COLO829 (cell line): ENCODE measurements at regions not wholly inside any gene's neighbourhood (a gene's known extent, or its start where the extent isn't known, plus 50 kb on each side); places are given as distances from the start of the nearest gene placed in this dataset.

ENCODE experiments used
- DNase-seq: peaks from one replicate; pipeline ENCODE4 v3.0.0; 2012; ENCODE audit warnings: low spot score

GRCh38 chr1:88145752-88146151 lies 538.3 kb upstream of the PKN2 start:
- no peak for DNase-seq

DNA sequence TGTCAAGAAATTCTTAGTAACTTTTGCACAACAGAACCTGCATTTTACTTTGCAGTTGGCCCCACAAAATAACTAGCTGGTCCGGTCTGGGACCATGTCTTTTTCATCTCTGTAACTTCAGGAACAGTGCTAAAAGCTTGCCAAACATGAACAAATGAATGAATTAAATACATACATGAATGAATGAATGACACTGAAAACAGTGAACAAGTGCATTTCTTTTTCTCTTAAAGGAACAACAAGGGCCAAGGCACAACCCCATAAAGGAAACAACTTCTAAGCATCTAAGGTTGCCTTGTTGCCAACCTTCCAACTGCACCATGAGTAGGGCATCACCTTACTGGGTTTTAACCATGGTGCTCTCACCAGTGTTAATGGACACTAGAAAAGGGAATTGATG lies 534.4 kb upstream of the PKN2 start:
- no peak for DNase-seq

DNA sequence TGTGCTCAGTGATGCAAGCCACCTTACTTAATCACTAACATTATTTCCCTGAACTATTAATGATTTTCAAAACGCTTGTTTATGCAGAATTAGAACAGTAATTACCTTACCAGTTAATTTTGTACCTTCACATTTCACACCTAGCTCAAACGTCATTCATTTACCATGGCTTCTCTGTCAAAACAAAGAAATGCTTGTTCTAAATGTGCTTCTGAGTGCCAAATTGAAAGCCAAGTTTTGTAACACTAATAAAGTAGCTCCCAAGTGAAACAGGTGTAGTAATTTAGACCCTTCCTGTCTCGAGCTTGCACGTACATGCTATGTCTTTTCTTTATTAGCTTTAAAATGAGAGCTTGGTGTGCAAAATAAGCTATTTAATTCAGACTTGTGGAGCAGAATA lies 533.7 kb upstream of the PKN2 start:
- DNase-seq: no peak

GRCh38 chr1:88163187-88163586 lies 520.9 kb upstream of the PKN2 start:
- DNase-seq: no peak

GRCh38 chr1:88168126-88168525 lies 515.9 kb upstream of the PKN2 start:
- DNase-seq: no peak

DNA sequence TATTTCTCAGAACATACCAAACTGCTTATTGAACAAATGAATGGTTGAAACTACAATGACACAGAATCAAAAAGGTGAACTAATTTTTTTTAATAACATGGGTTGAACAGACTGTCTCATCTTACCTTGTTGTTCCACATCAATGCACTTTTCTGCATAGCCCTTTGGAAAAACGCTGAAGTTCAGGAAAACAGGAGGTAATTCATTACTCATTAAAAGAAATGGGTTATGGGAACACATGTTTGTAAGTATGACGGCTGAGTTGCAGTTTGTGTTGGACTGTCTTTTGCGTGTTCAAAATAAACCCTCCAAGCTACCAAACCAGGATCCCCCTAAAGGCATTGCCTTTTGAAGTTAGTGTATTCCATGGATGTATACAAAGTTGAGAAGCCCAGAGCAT lies 514.9 kb upstream of the PKN2 start:
- DNase-seq: no peak

DNA sequence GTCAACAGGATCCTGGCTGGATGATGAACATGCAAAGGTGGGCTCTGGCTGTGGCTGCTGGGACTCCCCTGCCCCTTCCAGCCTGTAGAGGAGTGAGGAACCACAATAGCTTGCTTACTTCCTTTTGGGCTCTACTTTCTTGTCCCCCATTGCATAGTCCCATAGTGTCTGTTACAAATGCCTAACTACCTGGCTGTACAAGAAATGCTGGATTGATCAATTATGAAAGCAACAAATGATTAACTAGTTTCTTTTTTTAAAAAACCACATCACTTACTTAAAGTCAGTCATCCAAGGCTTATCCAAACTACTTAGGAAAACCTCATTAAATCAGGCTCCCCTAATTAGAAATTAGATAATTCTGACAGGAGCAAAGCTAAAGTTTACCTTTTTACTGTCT lies 514.1 kb upstream of the PKN2 start:
- DNase-seq: no peak

- DNase-seq: no peak
These were observed 508.9 kb upstream of the PKN2 start for GRCh38 chr1:88175120-88175630.

GRCh38 chr1:88175631-88176226 lies 508.3 kb upstream of the PKN2 start:
- DNase-seq: no peak

DNA sequence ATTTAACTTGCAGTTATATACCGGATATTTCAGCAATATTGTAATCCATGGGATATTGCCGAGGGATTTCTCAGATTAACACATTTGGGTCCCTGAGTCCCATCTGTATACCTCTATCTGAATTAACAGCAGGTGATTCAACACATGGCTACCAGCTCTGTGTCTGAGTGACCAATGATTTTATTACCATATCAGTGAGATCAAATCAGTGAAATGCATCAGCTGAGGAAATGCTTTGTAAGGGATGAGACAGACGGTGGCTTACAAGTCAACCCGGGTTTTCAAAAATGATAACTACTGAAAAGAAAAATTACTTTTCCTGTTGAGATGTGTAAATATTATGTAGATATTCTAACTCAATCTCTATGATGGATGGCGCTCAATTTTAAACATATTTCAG lies 504.1 kb upstream of the PKN2 start:
- no peak for DNase-seq

GRCh38 chr1:88180449-88181108 lies 503.5 kb upstream of the PKN2 start:
- DNase-seq: peak; percentile 15

DNA sequence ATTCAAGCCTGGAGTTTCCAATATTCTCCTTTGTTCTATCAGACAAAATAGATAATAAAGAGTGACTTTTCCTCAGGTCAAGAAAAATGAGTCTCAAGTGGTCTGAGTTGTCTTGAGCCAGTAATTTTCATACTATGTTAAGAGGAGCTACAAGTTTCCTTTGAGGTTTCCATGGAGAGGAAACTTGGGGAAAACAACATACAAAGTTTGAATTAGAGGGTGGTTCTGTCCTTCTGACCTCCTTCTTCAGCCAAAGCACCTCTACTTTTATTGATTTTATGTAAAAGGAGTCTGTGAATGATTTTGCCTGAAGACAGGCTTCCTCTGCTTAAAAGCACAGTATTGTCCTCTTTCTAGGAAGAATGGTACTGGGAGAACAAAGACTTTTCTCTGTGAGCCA lies 497.2 kb upstream of the PKN2 start:
- DNase-seq: peak; percentile 4

DNA sequence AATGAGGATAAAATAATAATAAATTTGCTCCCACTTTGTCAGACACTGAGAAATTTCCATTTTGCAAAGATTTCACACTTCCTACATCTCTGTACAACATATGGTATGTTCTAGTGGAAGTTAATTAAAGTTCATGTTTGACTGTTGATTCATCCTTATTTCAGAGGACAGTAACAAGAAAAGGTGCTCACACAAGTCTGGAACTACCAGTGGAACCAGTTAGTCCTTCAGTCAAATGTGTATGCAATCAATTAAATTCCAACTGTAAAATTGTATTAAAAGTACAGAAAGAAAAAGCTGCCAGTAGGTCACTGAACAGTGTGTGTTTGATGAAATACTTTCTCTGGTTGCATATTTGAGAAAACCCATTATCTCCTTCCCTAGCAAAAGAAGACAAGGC lies 496.0 kb upstream of the PKN2 start:
- DNase-seq: no peak

DNA sequence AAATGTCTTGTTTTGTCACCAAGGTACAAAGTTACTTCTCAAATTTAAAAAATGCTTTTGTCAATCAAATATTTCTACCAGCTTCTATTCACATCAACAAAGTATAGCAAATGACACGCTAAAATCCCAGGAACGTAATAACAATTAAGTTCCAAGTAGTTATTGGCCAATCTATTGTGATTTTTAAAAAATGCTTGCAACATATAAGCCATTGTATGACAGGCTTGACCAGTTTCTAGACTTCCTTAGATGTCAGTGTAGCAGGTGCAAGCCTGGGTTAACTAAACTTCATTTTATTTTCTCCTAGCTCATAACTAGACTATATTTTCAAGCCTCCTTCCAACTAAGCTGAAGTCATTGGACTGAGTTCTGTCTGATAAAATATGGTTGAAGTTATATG lies 494.5 kb upstream of the PKN2 start:
- no peak for DNase-seq

DNA sequence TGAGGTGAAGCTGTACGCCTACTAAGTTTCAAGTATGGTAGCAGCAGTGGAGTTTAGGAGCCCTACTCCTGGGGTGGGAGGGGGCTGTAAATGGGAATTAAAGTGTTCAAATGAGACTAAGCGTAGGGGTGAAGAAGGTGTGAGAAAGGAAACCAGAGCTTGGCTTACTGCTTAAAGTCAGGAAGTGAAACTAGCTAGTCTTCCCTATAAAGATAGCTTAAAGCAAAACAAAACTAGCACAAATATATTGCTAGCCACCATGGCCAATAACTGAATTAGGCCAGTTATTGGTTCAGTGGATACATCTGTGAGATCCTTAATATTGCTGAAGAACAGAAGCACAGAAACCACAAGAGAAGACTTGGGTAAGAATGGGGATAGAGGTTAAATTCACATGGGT lies 492.2 kb upstream of the PKN2 start:
- no peak for DNase-seq

DNA sequence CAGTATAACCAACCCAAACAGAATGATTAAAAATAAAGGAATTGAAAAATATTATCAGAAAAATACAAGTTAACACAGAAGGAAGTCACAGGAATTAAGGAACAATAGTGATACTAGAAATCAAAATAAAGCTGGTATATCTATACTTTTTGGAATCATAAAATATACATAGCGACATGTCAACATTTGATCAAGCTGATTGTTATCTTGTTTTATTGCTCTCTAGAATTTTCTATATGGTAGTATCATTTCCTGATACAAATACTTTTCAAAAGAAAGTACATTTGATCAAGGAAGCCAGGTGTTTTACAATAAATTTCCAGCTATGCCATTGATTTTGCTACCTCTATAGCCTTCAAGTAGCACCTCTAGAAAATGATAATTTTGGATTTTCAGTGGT lies 489.5 kb upstream of the PKN2 start:
- DNase-seq: no peak

DNA sequence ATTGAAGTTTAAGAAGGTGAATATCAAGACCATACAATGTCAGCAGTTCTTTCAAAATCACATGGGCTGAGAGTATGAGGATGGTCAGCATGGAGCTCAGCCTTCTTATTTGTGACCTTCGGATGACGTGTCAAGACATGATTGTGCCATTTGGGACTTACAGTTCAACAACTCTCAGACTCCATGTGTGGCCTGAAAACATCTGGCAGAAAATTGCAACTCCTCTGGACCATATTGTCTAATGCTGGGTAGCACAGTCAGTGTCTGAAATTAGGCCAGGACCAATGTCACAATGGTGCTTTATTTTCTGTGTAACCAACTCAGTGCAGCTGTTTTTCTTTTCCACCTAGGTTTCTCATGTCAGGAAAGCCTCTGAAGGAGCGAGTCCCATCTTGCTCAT lies 483.5 kb upstream of the PKN2 start:
- DNase-seq: no peak

GRCh38 chr1:88204111-88204510 lies 480.0 kb upstream of the PKN2 start:
- no peak for DNase-seq

GRCh38 chr1:88204612-88205167 lies 479.4 kb upstream of the PKN2 start:
- no peak for DNase-seq

GRCh38 chr1:88208389-88208788 lies 475.7 kb upstream of the PKN2 start:
- no peak for DNase-seq

GRCh38 chr1:88210103-88210787 lies 473.8 kb upstream of the PKN2 start:
- no peak for DNase-seq

DNA sequence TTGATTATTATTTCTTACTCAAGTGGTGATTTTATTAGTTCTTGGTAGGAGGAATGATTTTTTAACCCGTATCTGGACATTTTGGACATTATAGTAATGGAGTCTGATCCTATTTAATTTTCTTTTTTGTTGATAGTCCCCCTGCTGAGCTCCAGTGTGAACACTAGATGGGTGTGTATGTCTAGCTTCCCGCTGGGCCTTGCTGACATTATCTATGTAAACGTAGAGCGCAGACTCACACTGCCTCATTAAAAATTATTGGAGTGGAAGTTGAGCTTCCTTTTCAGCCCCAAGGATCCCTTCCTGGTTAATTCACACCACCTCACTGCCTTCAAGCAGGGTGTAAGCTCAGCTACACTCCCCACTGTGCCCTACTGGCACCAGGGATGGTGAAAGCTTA lies 467.6 kb upstream of the PKN2 start:
- DNase-seq: no peak

GRCh38 chr1:88217386-88217785 lies 466.7 kb upstream of the PKN2 start:
- DNase-seq: no peak
